NT2/D1 (cell line): ENCODE measurements at regions not wholly inside any gene's neighbourhood (a gene's known extent, or its start where the extent isn't known, plus 50 kb on each side); places are given as distances from the start of the nearest gene placed in this dataset.

Experiments used
- SUZ12 ChIP-seq: IDR thresholded peaks from 2 replicates; pipeline ENCODE4 v1.6.1; 2011; ENCODE audit not compliant: insufficient read length, insufficient read depth; ENCODE audit errors: extremely low read depth
- YY1 ChIP-seq: IDR thresholded peaks from 2 replicates; pipeline ENCODE4 v1.6.1; 2011; ENCODE audit not compliant: insufficient read length, insufficient read depth
- ZNF274 ChIP-seq: IDR thresholded peaks from 2 replicates; pipeline ENCODE4 v1.6.1; 2011; ENCODE audit warnings: mild to moderate bottlenecking, low read depth, low read length

GRCh38 chr11:115691030-115691429 is 186.8 kb upstream of the CADM1 start:
- TF ChIP-seq YY1 (no peak), ZNF274 (no peak), SUZ12 (no peak)
